Nephron progenitor cell (in vitro differentiated cells): ENCODE measurements at regions not wholly inside any gene's neighbourhood (a gene's known extent, or its start where the extent isn't known, plus 50 kb on each side); places are given as distances from the start of the nearest gene placed in this dataset.

Source experiments
- DNase-seq: peaks from one replicate; pipeline ENCODE4 v3.0.0; 2021
- H3K27ac Mint-ChIP-seq: 2 replicates; pipeline ENCODE4 v1.8.0; 2021; ENCODE audit warnings: mild to moderate bottlenecking, moderate library complexity, mixed read lengths
- H3K27me3 Mint-ChIP-seq: 2 replicates; pipeline ENCODE4 v1.8.0; 2021; ENCODE audit warnings: mild to moderate bottlenecking, low read depth, mixed read lengths; ENCODE audit not compliant: poor library complexity
- H3K36me3 Mint-ChIP-seq: 2 replicates; pipeline ENCODE4 v1.8.0; 2021; ENCODE audit warnings: low read depth, mixed read lengths
- H3K4me1 Mint-ChIP-seq: 2 replicates; pipeline ENCODE4 v1.8.0; 2021; ENCODE audit warnings: mixed read lengths
- H3K4me3 Mint-ChIP-seq: 2 replicates; pipeline ENCODE4 v1.8.0; 2021; ENCODE audit warnings: mild to moderate bottlenecking, moderate library complexity, mixed read lengths
- H3K9me3 Mint-ChIP-seq: 2 replicates; pipeline ENCODE4 v1.8.0; 2021; ENCODE audit warnings: mild to moderate bottlenecking, moderate library complexity, mixed read lengths
- TF ChIP-seq, protein P1 (sequence below): fragments of 200-600 bp; sonication (generic); IDR thresholded peaks from 2 replicates; pipeline ENCODE4 v1.5.0; 2021; ENCODE audit warnings: antibody characterized with exemption

DNA sequence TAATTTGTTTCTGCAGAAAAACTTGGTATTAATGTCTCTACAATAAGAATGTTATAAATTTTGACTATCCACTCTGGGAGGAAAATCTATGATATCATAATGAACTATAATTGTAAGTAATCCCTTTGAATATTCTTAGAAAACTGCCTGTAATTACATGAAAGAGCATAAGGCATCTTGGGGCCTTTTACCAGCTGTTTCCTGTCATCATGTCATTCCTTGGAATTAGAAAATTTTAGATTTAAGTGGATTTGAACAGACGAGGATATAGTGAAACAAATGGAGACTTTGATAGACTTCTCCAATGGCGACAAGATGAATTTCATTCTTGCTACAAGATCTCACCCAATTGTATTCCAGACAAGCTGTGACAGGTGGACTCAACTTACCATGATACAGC, 423.4 kb upstream of the FLRT2 start:
- H3K27me3 Mint-ChIP-seq: peaks cover 4% of the 10 kb centered on the region
- no peak overlapping the region for H3K27ac Mint-ChIP-seq
- peaks cover 2% of the 10 kb centered on the region for H3K36me3 Mint-ChIP-seq
- H3K4me1 Mint-ChIP-seq: no peaks in the 10 kb centered on the region
- TF ChIP-seq, protein P1, sequence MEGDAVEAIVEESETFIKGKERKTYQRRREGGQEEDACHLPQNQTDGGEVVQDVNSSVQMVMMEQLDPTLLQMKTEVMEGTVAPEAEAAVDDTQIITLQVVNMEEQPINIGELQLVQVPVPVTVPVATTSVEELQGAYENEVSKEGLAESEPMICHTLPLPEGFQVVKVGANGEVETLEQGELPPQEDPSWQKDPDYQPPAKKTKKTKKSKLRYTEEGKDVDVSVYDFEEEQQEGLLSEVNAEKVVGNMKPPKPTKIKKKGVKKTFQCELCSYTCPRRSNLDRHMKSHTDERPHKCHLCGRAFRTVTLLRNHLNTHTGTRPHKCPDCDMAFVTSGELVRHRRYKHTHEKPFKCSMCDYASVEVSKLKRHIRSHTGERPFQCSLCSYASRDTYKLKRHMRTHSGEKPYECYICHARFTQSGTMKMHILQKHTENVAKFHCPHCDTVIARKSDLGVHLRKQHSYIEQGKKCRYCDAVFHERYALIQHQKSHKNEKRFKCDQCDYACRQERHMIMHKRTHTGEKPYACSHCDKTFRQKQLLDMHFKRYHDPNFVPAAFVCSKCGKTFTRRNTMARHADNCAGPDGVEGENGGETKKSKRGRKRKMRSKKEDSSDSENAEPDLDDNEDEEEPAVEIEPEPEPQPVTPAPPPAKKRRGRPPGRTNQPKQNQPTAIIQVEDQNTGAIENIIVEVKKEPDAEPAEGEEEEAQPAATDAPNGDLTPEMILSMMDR: no peak
- H3K4me3 Mint-ChIP-seq: no peak overlapping the region
- peaks cover 7% of the 10 kb centered on the region for H3K9me3 Mint-ChIP-seq
- DNase-seq: no peak

DNA sequence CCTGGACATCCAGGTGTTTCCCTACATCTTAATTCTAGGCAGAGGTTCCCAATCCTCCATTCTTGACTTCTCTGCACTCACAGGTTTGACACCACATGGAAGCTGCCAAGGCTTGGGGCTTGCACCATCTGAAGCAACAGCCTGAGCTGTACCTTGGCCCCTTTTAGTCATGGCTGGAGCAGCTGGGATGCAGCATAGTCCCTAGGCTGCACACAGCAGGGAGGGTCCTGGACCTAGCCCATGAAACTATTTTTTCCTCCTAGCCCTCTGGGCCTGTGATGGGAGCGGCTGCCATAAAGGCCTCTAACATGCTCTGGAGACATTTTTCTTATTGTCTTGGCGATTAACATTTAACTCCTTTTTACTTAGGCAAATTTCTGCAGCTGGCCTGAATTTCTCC, 417.2 kb upstream of the FLRT2 start:
- H3K4me1 Mint-ChIP-seq: peaks cover 8% of the 10 kb centered on the region
- TF ChIP-seq, protein P1: no peak
- no peak overlapping the region for H3K27ac Mint-ChIP-seq
- DNase-seq: no peak
- H3K27me3 Mint-ChIP-seq: no peaks in the 10 kb centered on the region
- no peak overlapping the region for H3K4me3 Mint-ChIP-seq
- peaks cover 35% of the 10 kb centered on the region for H3K9me3 Mint-ChIP-seq
- H3K36me3 Mint-ChIP-seq: peaks cover 18% of the 10 kb centered on the region

DNA sequence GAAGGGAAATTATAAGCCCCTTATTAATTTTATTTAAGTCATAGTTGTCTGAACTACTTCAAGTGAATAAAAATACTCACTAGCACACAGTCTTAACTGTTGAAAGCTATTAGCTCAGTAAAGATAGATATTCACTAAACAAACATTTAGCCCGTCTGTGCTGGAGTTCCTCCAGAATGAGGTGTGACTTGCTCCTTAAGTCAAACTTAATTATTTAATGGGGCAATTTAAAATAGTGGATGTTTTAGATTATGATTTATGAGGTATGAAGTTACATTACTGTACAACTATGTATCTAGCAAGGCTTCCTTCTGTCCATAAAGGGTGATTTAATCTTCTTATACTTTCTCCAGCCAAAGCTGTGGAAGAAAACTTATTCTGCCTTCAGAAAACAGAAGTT, 414.0 kb upstream of the FLRT2 start:
- no peak overlapping the region for H3K27ac Mint-ChIP-seq
- DNase-seq: no peak
- peaks cover 32% of the 10 kb centered on the region for H3K9me3 Mint-ChIP-seq
- TF ChIP-seq, protein P1: no peak
- peaks cover 27% of the 10 kb centered on the region for H3K4me1 Mint-ChIP-seq
- H3K27me3 Mint-ChIP-seq: no peaks in the 10 kb centered on the region
- no peak overlapping the region for H3K4me3 Mint-ChIP-seq
- H3K36me3 Mint-ChIP-seq: peaks cover 18% of the 10 kb centered on the region

DNA sequence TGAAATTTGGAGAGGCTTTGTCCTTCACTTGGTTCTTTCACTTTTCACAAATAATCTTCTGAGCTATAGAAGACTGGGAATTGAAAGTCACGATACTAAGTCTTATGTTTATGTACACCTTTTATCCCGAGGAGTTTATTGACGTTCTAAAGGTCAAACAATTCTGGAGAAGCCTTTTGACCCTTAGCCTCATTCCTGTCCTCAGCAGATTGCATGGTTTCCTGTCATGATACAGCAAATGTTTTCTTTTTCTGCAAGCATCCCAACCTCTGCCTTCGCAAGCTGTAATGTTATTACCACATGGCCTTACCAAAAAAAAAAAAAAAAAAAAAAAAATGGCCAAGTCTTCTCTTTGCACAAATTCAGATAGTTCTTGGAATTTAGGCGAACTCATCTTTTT, 411.7 kb upstream of the FLRT2 start:
- H3K9me3 Mint-ChIP-seq: peaks cover 10% of the 10 kb centered on the region
- no peak for DNase-seq
- peaks cover 27% of the 10 kb centered on the region for H3K4me1 Mint-ChIP-seq
- TF ChIP-seq, protein P1: no peak
- peak overlapping the region; percentile 70 for H3K27ac Mint-ChIP-seq
- H3K27me3 Mint-ChIP-seq: no peaks in the 10 kb centered on the region
- peaks cover 3% of the 10 kb centered on the region for H3K36me3 Mint-ChIP-seq
- no peak overlapping the region for H3K4me3 Mint-ChIP-seq

DNA sequence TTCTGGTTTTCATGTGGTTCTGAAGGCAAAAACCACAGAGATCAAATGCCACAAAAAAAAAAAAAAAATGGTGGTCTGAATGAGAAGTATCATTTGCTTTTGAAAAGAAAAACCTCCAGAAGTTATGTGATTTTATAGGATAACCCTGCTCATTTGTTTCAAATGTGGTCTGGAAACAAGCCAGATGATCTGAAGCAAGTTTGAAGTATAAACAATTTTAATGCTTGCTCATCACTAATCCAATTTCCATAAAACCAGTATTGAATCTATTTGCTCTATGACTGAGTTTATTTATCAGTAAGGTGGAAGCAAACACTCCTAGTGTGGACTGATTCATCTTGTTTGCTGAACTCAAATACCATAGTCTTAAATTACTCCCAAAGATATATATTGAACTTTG, 407.3 kb upstream of the FLRT2 start:
- H3K27me3 Mint-ChIP-seq: no peaks in the 10 kb centered on the region
- H3K4me3 Mint-ChIP-seq: no peak overlapping the region
- peaks cover 34% of the 10 kb centered on the region for H3K4me1 Mint-ChIP-seq
- TF ChIP-seq, protein P1: no peak
- H3K36me3 Mint-ChIP-seq: no peaks in the 10 kb centered on the region
- no peak overlapping the region for H3K27ac Mint-ChIP-seq
- DNase-seq: no peak
- no peaks in the 10 kb centered on the region for H3K9me3 Mint-ChIP-seq

DNA sequence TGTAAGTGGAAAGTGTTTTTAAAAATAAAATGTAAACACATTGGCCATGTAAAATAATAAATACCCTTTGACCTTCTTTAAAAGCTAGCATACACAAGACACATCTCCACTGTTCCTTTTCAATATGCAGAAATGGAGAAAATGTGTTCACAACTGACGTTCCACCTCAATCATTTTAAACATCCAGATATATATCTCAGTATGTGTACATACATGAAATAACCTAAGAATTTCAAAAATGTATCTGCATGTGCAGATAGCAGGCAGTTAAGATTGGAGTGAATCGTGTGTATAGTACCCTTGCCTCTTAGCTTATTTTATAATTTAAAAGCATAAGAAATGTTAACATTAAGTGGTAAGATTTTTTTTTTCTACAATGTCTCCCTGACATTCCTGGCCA, 406.2 kb upstream of the FLRT2 start:
- H3K27ac Mint-ChIP-seq: no peak overlapping the region
- TF ChIP-seq, protein P1: no peak
- H3K27me3 Mint-ChIP-seq: no peaks in the 10 kb centered on the region
- H3K4me1 Mint-ChIP-seq: peaks cover 23% of the 10 kb centered on the region
- no peaks in the 10 kb centered on the region for H3K36me3 Mint-ChIP-seq
- no peak for DNase-seq
- no peaks in the 10 kb centered on the region for H3K9me3 Mint-ChIP-seq
- H3K4me3 Mint-ChIP-seq: no peak overlapping the region
